GDM1 (cell line): ENCODE measurements at regions not wholly inside any gene's neighbourhood (a gene's known extent, or its start where the extent isn't known, plus 50 kb on each side); places are given as distances from the start of the nearest gene placed in this dataset.
"Not testable (repeated sequence)": the region's sequence is repeated elsewhere in the genome, so short reads cannot be mapped to it uniquely, and the experiment has no call there.

Experiments
- DNase-seq: peaks from one replicate; lab custom pipeline; 2025; lab: John Stamatoyannopoulos, UW

- DNase-seq, result not testable (repeated sequence)
These were observed 157.8 kb downstream of the MSN start for GRCh38 chrX:65825226-65825625.

- DNase-seq, result no peak
These were observed 154.5 kb downstream of the MSN start for GRCh38 chrX:65821721-65822496.

GRCh38 chrX:65819983-65820382 lies 152.5 kb downstream of the MSN start:
- not testable (repeated sequence) for DNase-seq

- DNase-seq, result no peak
These were observed 145.8 kb downstream of the MSN start for GRCh38 chrX:65813245-65813644.

- no peak for DNase-seq
These were observed 144.2 kb downstream of the MSN start for GRCh38 chrX:65811558-65812228.
